GM12878 (cell line): ENCODE measurements at regions not wholly inside any gene's neighbourhood (a gene's known extent, or its start where the extent isn't known, plus 50 kb on each side); places are given as distances from the start of the nearest gene placed in this dataset.

Source experiments
- ATF2 ChIP-seq: IDR thresholded peaks from 2 replicates; pipeline ENCODE4 v1.6.1; 2012; ENCODE audit warnings: low read length, inconsistent platforms
- CEBPB ChIP-seq, 2 experiments: fragments of 150-350 bp in 1 of 2; IDR thresholded peaks; 2 replicates each; pipeline ENCODE4 v1.6.1; 2012 to 2014; ENCODE audit warnings: low read depth in 2 of 2, low read length in 2 of 2, borderline replicate concordance in 1 of 2, inconsistent platforms in 1 of 2
- CEBPZ ChIP-seq: fragments of 150-350 bp; IDR thresholded peaks from 2 replicates; pipeline ENCODE4 v1.6.1; 2016; ENCODE audit warnings: low read depth, low read length
- CREB1 ChIP-seq: IDR thresholded peaks from 2 replicates; pipeline ENCODE4 v1.6.1; 2012; ENCODE audit warnings: low read depth, mild to moderate bottlenecking, inconsistent platforms
- E4F1 ChIP-seq: fragments of 450-650 bp; IDR thresholded peaks from 2 replicates; pipeline ENCODE4 v1.6.1; 2018; ENCODE audit warnings: borderline replicate concordance, mild to moderate bottlenecking; ENCODE audit not compliant: partially characterized antibody
- EGR1 ChIP-seq, 2 experiments: IDR thresholded peaks; 1 replicate in 1 of 2; 2 replicates in 1 of 2; pipeline ENCODE4 v1.6.1; 2011 to 2012; ENCODE audit warnings: low read depth in 2 of 2, low read length in 2 of 2, borderline replicate concordance in 1 of 2, mild to moderate bottlenecking in 1 of 2, moderate library complexity in 1 of 2
- LARP7 ChIP-seq: fragments of 450-650 bp; IDR thresholded peaks from 2 replicates; pipeline ENCODE4 v1.6.1; 2017; ENCODE audit warnings: mild to moderate bottlenecking
- MTA2 ChIP-seq: fragments of 450-650 bp; IDR thresholded peaks from 2 replicates; pipeline ENCODE4 v1.6.1; 2016; ENCODE audit warnings: low read depth, mild to moderate bottlenecking, moderate library complexity
- MXI1 ChIP-seq: fragments of 150-350 bp; IDR thresholded peaks from 2 replicates; pipeline ENCODE4 v1.6.1; 2011; ENCODE audit warnings: low read depth, mild to moderate bottlenecking, inconsistent platforms, low read length, improper control_type of control experiment
- NFYA ChIP-seq: IDR thresholded peaks from 2 replicates; pipeline ENCODE4 v1.6.1; 2011; ENCODE audit warnings: low read depth, mild to moderate bottlenecking, low read length, improper control_type of control experiment, borderline replicate concordance
- PRDM15 ChIP-seq: fragments of 450-650 bp; formaldehyde crosslinking; IDR thresholded peaks from 2 replicates; pipeline ENCODE4 v1.4.0; 2020; ENCODE audit warnings: mild to moderate bottlenecking, moderate library complexity
- SUZ12 ChIP-seq: fragments of 200-600 bp; sonication (generic); IDR thresholded peaks from one replicate; pipeline ENCODE4 v1.6.1; 2018; ENCODE audit warnings: antibody characterized with exemption, mild to moderate bottlenecking; ENCODE audit not compliant: unreplicated experiment
- ZBTB40 ChIP-seq: fragments of 450-650 bp; IDR thresholded peaks from 2 replicates; pipeline ENCODE4 v1.6.1; 2016; ENCODE audit warnings: mild to moderate bottlenecking, moderate library complexity, borderline replicate concordance
- ZNF207 ChIP-seq: fragments of 450-650 bp; IDR thresholded peaks from 2 replicates; pipeline ENCODE4 v1.6.1; 2014; ENCODE audit warnings: antibody characterized with exemption, mild to moderate bottlenecking, borderline replicate concordance

- no peak for TF ChIP-seq ZBTB40
- no peak for TF ChIP-seq SUZ12
- TF ChIP-seq CEBPB (IDR thresholded peaks at IDR 0.05; ENCODE audit: borderline replicate concordance in 1 of 2, low read depth in 2 of 2, low read length in 2 of 2) = no peak
- TF ChIP-seq MXI1 = peak; percentile 40; the same call in 1 of the 2 replicates
- TF ChIP-seq EGR1 (IDR thresholded peaks at IDR 0.05; ENCODE audit: borderline replicate concordance in 1 of 2, low read depth in 2 of 2, low read length in 2 of 2) = no peak
- TF ChIP-seq LARP7 = peak; percentile 45; the same call in 1 of the 2 replicates
- peak; percentile 93 for TF ChIP-seq MTA2
- no peak for TF ChIP-seq NFYA
- TF ChIP-seq ZNF207 = no peak
- TF ChIP-seq CREB1 = no peak
- TF ChIP-seq CEBPZ = no peak
- peak; percentile 59 for TF ChIP-seq ATF2
- TF ChIP-seq E4F1 = no peak
- TF ChIP-seq PRDM15 (CRISPR knock-in tag) = no peak
Measured at GRCh38 chr4:141307241-141307689, 86.6 kb downstream of the ZNF330 start (continued).
